Progenitor cell of endocrine pancreas (in vitro differentiated cells): ENCODE measurements at regions not wholly inside any gene's neighbourhood (a gene's known extent, or its start where the extent isn't known, plus 50 kb on each side); places are given as distances from the start of the nearest gene placed in this dataset.

Source experiments
- DNase-seq: peaks from one replicate; pipeline ENCODE4 v3.0.0; 2021; ENCODE audit warnings: low spot score; ENCODE audit not compliant: unreplicated experiment
- H3K27ac Mint-ChIP-seq: 2 replicates; pipeline ENCODE4 v1.8.0; 2021; ENCODE audit warnings: mild to moderate bottlenecking, moderate library complexity, mixed read lengths
- H3K27me3 Mint-ChIP-seq: 2 replicates; pipeline ENCODE4 v1.8.0; 2021; ENCODE audit warnings: mixed read lengths
- H3K36me3 Mint-ChIP-seq: 2 replicates; pipeline ENCODE4 v1.8.0; 2022; ENCODE audit warnings: mixed read lengths; ENCODE audit not compliant: insufficient read depth
- H3K4me1 Mint-ChIP-seq: 2 replicates; pipeline ENCODE4 v1.8.0; 2021; ENCODE audit warnings: low read depth, mixed read lengths
- H3K4me3 Mint-ChIP-seq: 2 replicates; pipeline ENCODE4 v1.8.0; 2021; ENCODE audit warnings: low read depth, mild to moderate bottlenecking, moderate library complexity, mixed read lengths
- H3K9me3 Mint-ChIP-seq: 2 replicates; pipeline ENCODE4 v1.8.0; 2021; ENCODE audit warnings: low read depth, mixed read lengths
- CTCF ChIP-seq: fragments of 200-600 bp; sonication (generic); IDR thresholded peaks from one replicate; pipeline ENCODE4 v1.5.0; 2021; ENCODE audit warnings: antibody characterized with exemption, mild to moderate bottlenecking; ENCODE audit not compliant: unreplicated experiment

- DNase-seq = no peak
- peaks cover 4% of the 10 kb centered on the region for H3K9me3 Mint-ChIP-seq
- no peaks in the 10 kb centered on the region for H3K36me3 Mint-ChIP-seq
- no peak for TF ChIP-seq CTCF
- no peaks in the 10 kb centered on the region for H3K4me1 Mint-ChIP-seq
- no peak overlapping the region for H3K4me3 Mint-ChIP-seq
- H3K27me3 Mint-ChIP-seq = no peaks in the 10 kb centered on the region
- H3K27ac Mint-ChIP-seq = no peak overlapping the region
Observed at GRCh38 chr6:126437205-126437604, 97.3 kb downstream of the CENPW start.

GRCh38 chr6:126439040-126439439, 99.1 kb downstream of the CENPW start:
- Mint-ChIP-seq H3K4me1 (no peaks in the 10 kb centered on the region), H3K27ac (no peak overlapping the region), H3K4me3 (no peak overlapping the region), H3K27me3 (no peaks in the 10 kb centered on the region), H3K36me3 (no peaks in the 10 kb centered on the region), H3K9me3 (peaks cover 4% of the 10 kb centered on the region)
- no peak for TF ChIP-seq CTCF
- no peak for DNase-seq

- TF ChIP-seq CTCF = no peak
- H3K36me3 Mint-ChIP-seq = no peaks in the 10 kb centered on the region
- H3K4me1 Mint-ChIP-seq = no peaks in the 10 kb centered on the region
- H3K27ac Mint-ChIP-seq = no peak overlapping the region
- peaks cover 4% of the 10 kb centered on the region for H3K9me3 Mint-ChIP-seq
- DNase-seq = no peak
- no peak overlapping the region for H3K4me3 Mint-ChIP-seq
- no peaks in the 10 kb centered on the region for H3K27me3 Mint-ChIP-seq
Observed at GRCh38 chr6:126440923-126441322, 101.0 kb downstream of the CENPW start.

GRCh38 chr6:126444659-126445273, 104.9 kb downstream of the CENPW start:
- no peak overlapping the region for H3K4me3 Mint-ChIP-seq
- H3K9me3 Mint-ChIP-seq = peaks cover 4% of the 10 kb centered on the region
- H3K36me3 Mint-ChIP-seq = no peaks in the 10 kb centered on the region
- TF ChIP-seq CTCF = no peak
- peaks cover 1% of the 10 kb centered on the region for H3K4me1 Mint-ChIP-seq
- no peak overlapping the region for H3K27ac Mint-ChIP-seq
- no peaks in the 10 kb centered on the region for H3K27me3 Mint-ChIP-seq
- DNase-seq = no peak

GRCh38 chr6:126446248-126446647, 106.3 kb downstream of the CENPW start:
- no peak for TF ChIP-seq CTCF
- DNase-seq = no peak
- H3K4me3 Mint-ChIP-seq = no peak overlapping the region
- peaks cover 4% of the 10 kb centered on the region for H3K9me3 Mint-ChIP-seq
- no peaks in the 10 kb centered on the region for H3K36me3 Mint-ChIP-seq
- H3K4me1 Mint-ChIP-seq = peaks cover 1% of the 10 kb centered on the region
- no peak overlapping the region for H3K27ac Mint-ChIP-seq
- no peaks in the 10 kb centered on the region for H3K27me3 Mint-ChIP-seq
